H1 (cell line): ENCODE measurements at regions not wholly inside any gene's neighbourhood (a gene's known extent, or its start where the extent isn't known, plus 50 kb on each side); places are given as distances from the start of the nearest gene placed in this dataset.

Source experiments
- CTCF ChIA-PET: fragments of 300-600 bp; sonication (Branson Sonifier 250); formaldehyde crosslinking; loops from one replicate; lab custom pipeline; 2021; ENCODE audit not compliant: partially characterized antibody; lab: Charles Lee
- POLR2A ChIA-PET: fragments of 300-600 bp; sonication (Branson Sonifier 250); formaldehyde crosslinking; loops from one replicate; lab custom pipeline; 2021; ENCODE audit warnings: inconsistent platforms; ENCODE audit not compliant: partially characterized antibody; lab: Charles Lee
- DNase-seq, 2 experiments: peaks; one replicate each; pipeline versions ENCODE4 v3.0.0 to v3.0.0-alpha.2; 2010 to 2022; ENCODE audit warnings: low spot score in 2 of 2, low read depth in 1 of 2, mixed read lengths in 1 of 2
- FAIRE-seq: peaks from 2 replicates; lab custom pipeline; 2011; peaks lifted over from hg19 to GRCh38; lab: Jason Lieb, UNC
- H2AFZ ChIP-seq: 2 replicates; pipeline ENCODE4 v1.8.1; 2012; ENCODE audit warnings: low read length, inconsistent platforms
- H2AK5ac ChIP-seq: 2 replicates; pipeline ENCODE4 v1.6.1; 2013; ENCODE audit warnings: low read depth, low read length
- H2BK120ac ChIP-seq: replicated peaks from 2 replicates; pipeline ENCODE3; 2013; ENCODE audit warnings: low read depth, low read length, inconsistent platforms
- H2BK12ac ChIP-seq: 2 replicates; pipeline ENCODE4 v1.6.1; 2013; ENCODE audit warnings: low read depth, low read length
- H2BK15ac ChIP-seq: 2 replicates; pipeline ENCODE4 v1.6.1; 2013; ENCODE audit warnings: low read length
- H2BK20ac ChIP-seq: 2 replicates; pipeline ENCODE4 v1.6.1; 2013; ENCODE audit warnings: low read length
- H2BK5ac ChIP-seq: 2 replicates; pipeline ENCODE4 v1.6.1; 2013; ENCODE audit warnings: low read depth, low read length
- H3K14ac ChIP-seq: 2 replicates; pipeline ENCODE4 v1.6.1; 2013; ENCODE audit warnings: inconsistent platforms; ENCODE audit not compliant: insufficient read length
- H3K18ac ChIP-seq: 2 replicates; pipeline ENCODE4 v1.6.1; 2013; ENCODE audit warnings: low read length; ENCODE audit errors: extremely low read depth
- H3K23ac ChIP-seq: 2 replicates; pipeline ENCODE4 v1.6.1; 2013; ENCODE audit warnings: inconsistent platforms; ENCODE audit not compliant: insufficient read length
- H3K23me2 ChIP-seq: 2 replicates; pipeline ENCODE4 v1.6.1; 2013; ENCODE audit warnings: low read depth, low read length
- H3K27ac ChIP-seq: 2 replicates; pipeline ENCODE4 v1.6.1; 2011; ENCODE audit warnings: low read depth, low read length, inconsistent platforms
- H3K27me3 ChIP-seq, 4 experiments: replicated peaks in 1 of 4; 1 replicate in 1 of 4; 2 replicates in 3 of 4; pipeline versions ENCODE4 v1.6.1 to v1.8.1; 2011 to 2013; ENCODE audit warnings: low read length in 3 of 4, mild to moderate bottlenecking in 3 of 4, inconsistent platforms in 2 of 4, mixed read lengths in 2 of 4, moderate library complexity in 1 of 4; ENCODE audit not compliant: control insufficient read depth in 3 of 4, insufficient read depth in 3 of 4; ENCODE audit errors: extremely low read depth in 1 of 4
- H3K36me3 ChIP-seq, 4 experiments: 2 replicates each; pipeline versions ENCODE4 v1.6.1 to v1.8.1; 2011 to 2013; ENCODE audit warnings: mild to moderate bottlenecking in 4 of 4, low read length in 3 of 4, moderate library complexity in 2 of 4, control low read depth in 1 of 4, inconsistent platforms in 1 of 4; ENCODE audit not compliant: insufficient read depth in 4 of 4, control insufficient read depth in 2 of 4
- H3K4ac ChIP-seq: replicated peaks from 2 replicates; pipeline ENCODE3; 2013; ENCODE audit warnings: low read length, low read depth, mixed read lengths, inconsistent platforms; ENCODE audit not compliant: insufficient read length
- H3K4me1 ChIP-seq, 4 experiments: replicated peaks in 1 of 4; 1 replicate in 1 of 4; 2 replicates in 3 of 4; pipeline versions ENCODE4 v1.6.1 to v1.8.1; 2011 to 2013; ENCODE audit warnings: low read length in 3 of 4, inconsistent platforms in 2 of 4, mixed read lengths in 1 of 4; ENCODE audit not compliant: insufficient read depth in 4 of 4, control insufficient read depth in 3 of 4
- H3K4me2 ChIP-seq, 2 experiments: 2 replicates each; pipeline versions ENCODE4 v1.6.1 to v1.8.1; 2011 to 2013; ENCODE audit warnings: low read depth in 2 of 2, low read length in 2 of 2, control low read depth in 1 of 2, inconsistent platforms in 1 of 2, mild to moderate bottlenecking in 1 of 2; ENCODE audit not compliant: insufficient read depth in 1 of 2
- H3K4me3 ChIP-seq, 4 experiments: fragments of 200-600, 300-600 bp in 1 of 4; sonication (generic), shearing (Covaris generic), sonication (Bioruptor Twin) in 1 of 4; 2 replicates each; pipeline versions ENCODE4 v1.5.1 to v1.8.1; 2011 to 2016; ENCODE audit warnings: low read length in 4 of 4, low read depth in 3 of 4, control low read depth in 2 of 4, inconsistent platforms in 2 of 4, mild to moderate bottlenecking in 2 of 4, mixed read lengths in 1 of 4, moderate library complexity in 1 of 4; ENCODE audit not compliant: insufficient read depth in 2 of 4; ENCODE audit errors: extremely low read depth in 1 of 4
- H3K56ac ChIP-seq: replicated peaks from 2 replicates; pipeline ENCODE3; 2013; ENCODE audit warnings: low read depth, mild to moderate bottlenecking, mixed read lengths, low read length, inconsistent platforms; ENCODE audit not compliant: insufficient read length
- H3K79me1 ChIP-seq: 2 replicates; pipeline ENCODE4 v1.6.1; 2013; ENCODE audit warnings: low read depth, low read length, control low read depth
- H3K79me2 ChIP-seq, 2 experiments: 2 replicates each; pipeline versions ENCODE4 v1.6.1 to v1.8.1; 2012 to 2013; ENCODE audit warnings: low read length in 2 of 2, mild to moderate bottlenecking in 2 of 2, inconsistent platforms in 1 of 2; ENCODE audit not compliant: insufficient read depth in 2 of 2, control insufficient read depth in 1 of 2
- H3K9ac ChIP-seq, 4 experiments: replicated peaks in 1 of 4; 1 replicate in 1 of 4; 2 replicates in 3 of 4; pipeline versions ENCODE4 v1.6.1 to v1.8.1; 2011 to 2013; ENCODE audit warnings: low read depth in 3 of 4, low read length in 3 of 4, control low read depth in 2 of 4, mild to moderate bottlenecking in 2 of 4, moderate library complexity in 2 of 4, inconsistent platforms in 1 of 4; ENCODE audit errors: extremely low read depth in 1 of 4
- H3K9me3 ChIP-seq, 2 experiments: 2 replicates each; pipeline versions ENCODE4 v1.6.1 to v1.8.1; 2012 to 2013; ENCODE audit warnings: mild to moderate bottlenecking in 2 of 2, moderate library complexity in 2 of 2, control low read depth in 1 of 2, inconsistent platforms in 1 of 2, low read depth in 1 of 2, low read length in 1 of 2, mixed read lengths in 1 of 2; ENCODE audit not compliant: insufficient read depth in 2 of 2
- H4K20me1 ChIP-seq, 2 experiments: replicated peaks in 1 of 2; 2 replicates each; pipeline versions ENCODE3 to v1.8.1; 2011 to 2013; ENCODE audit warnings: inconsistent platforms in 2 of 2, low read length in 2 of 2, mild to moderate bottlenecking in 1 of 2; ENCODE audit not compliant: insufficient read depth in 2 of 2, control insufficient read depth in 1 of 2
- H4K5ac ChIP-seq: 2 replicates; pipeline ENCODE4 v1.6.1; 2013; ENCODE audit warnings: low read length, low read depth, mixed read lengths, inconsistent platforms; ENCODE audit not compliant: insufficient read length
- H4K8ac ChIP-seq: 2 replicates; pipeline ENCODE4 v1.8.0; 2013; ENCODE audit warnings: mild to moderate bottlenecking, moderate library complexity, low read length, inconsistent platforms; ENCODE audit not compliant: insufficient read depth; ENCODE audit errors: extremely low read depth
- H4K91ac ChIP-seq: replicated peaks from 2 replicates; pipeline ENCODE3; 2013; ENCODE audit warnings: low read length, mixed read lengths, inconsistent platforms; ENCODE audit not compliant: insufficient read length
- CTBP2 ChIP-seq: IDR thresholded peaks from 2 replicates; pipeline ENCODE4 v1.7.0; 2011; ENCODE audit warnings: borderline replicate concordance, mild to moderate bottlenecking, moderate library complexity, mixed read lengths, low read length; ENCODE audit not compliant: insufficient read depth, insufficient read length
- RBBP5 ChIP-seq: IDR thresholded peaks from 2 replicates; pipeline ENCODE4 v1.7.1; 2012; ENCODE audit warnings: low read depth, mild to moderate bottlenecking, inconsistent platforms, low read length, moderate library complexity, borderline replicate concordance
- SUZ12 ChIP-seq: fragments of 200-600 bp; sonication (generic); IDR thresholded peaks from 2 replicates; pipeline ENCODE4 v1.6.1; 2012; ENCODE audit warnings: mild to moderate bottlenecking, inconsistent platforms, low read length, moderate library complexity, mixed read lengths

GRCh38 chr1:188557053-188557452, 1728.3 kb downstream of the PLA2G4A start:
- H3K4ac ChIP-seq, result no peak overlapping the region
- no peaks in the 10 kb centered on the region for H3K23me2 ChIP-seq
- no peak overlapping the region for H4K5ac ChIP-seq
- DNase-seq, result no peak
- no peak overlapping the region for H3K27ac ChIP-seq
- H2BK120ac ChIP-seq, result no peak overlapping the region
- no peak overlapping the region for H2BK5ac ChIP-seq
- no peak overlapping the region for H3K4me3 ChIP-seq
- no peak overlapping the region for H3K14ac ChIP-seq
- H3K27me3 ChIP-seq, result no peaks in the 10 kb centered on the region
- no peak for TF ChIP-seq SUZ12
- no peak for TF ChIP-seq RBBP5
- TF ChIP-seq CTBP2, result no peak
- no peak overlapping the region for H2AFZ ChIP-seq
- H4K20me1 ChIP-seq, result no peaks in the 10 kb centered on the region
- H2BK12ac ChIP-seq, result no peak overlapping the region
- no peak overlapping the region for H3K18ac ChIP-seq
- no peaks in the 10 kb centered on the region for H3K79me2 ChIP-seq
- H3K4me1 ChIP-seq, result no peaks in the 10 kb centered on the region
- H4K8ac ChIP-seq, result no peak overlapping the region
- H3K23ac ChIP-seq, result no peak overlapping the region
- H2BK20ac ChIP-seq, result no peak overlapping the region
- ChIA-PET CTCF (no interaction called here), POLR2A (no interaction called here)
- no peak overlapping the region for H2BK15ac ChIP-seq
- no peaks in the 10 kb centered on the region for H3K79me1 ChIP-seq
- no peak overlapping the region for H3K9ac ChIP-seq
- H2AK5ac ChIP-seq, result no peak overlapping the region
- no peaks in the 10 kb centered on the region for H3K36me3 ChIP-seq
- no peak overlapping the region for H4K91ac ChIP-seq
- no peak for FAIRE-seq
- H3K56ac ChIP-seq, result no peak overlapping the region
- H3K4me2 ChIP-seq, result no peak overlapping the region
- no peaks in the 10 kb centered on the region for H3K9me3 ChIP-seq
